RWPE2 (cell line): ENCODE measurements at regions not wholly inside any gene's neighbourhood (a gene's known extent, or its start where the extent isn't known, plus 50 kb on each side); places are given as distances from the start of the nearest gene placed in this dataset.
"Not testable (repeated sequence)": the region's sequence is repeated elsewhere in the genome, so short reads cannot be mapped to it uniquely, and the experiment has no call there.

Source experiments
- ATAC-seq: fragments of 200-7000 bp; cut with Tn5 transposase; 3 replicates; pipeline ENCODE4 v1.9.1; 2021; ENCODE audit warnings: low read depth
- DNase-seq: peaks from one replicate; pipeline ENCODE4 v3.0.0-alpha.2; 2020; ENCODE audit warnings: low spot score
- H3K27ac ChIP-seq: fragments of 450-650 bp; 2 replicates; pipeline ENCODE4 v1.5.1; 2017; ENCODE audit warnings: mild to moderate bottlenecking; ENCODE audit not compliant: poor library complexity, severe bottlenecking
- H3K27me3 ChIP-seq: fragments of 250-450 bp; sonication (Bioruptor Pico); 2 replicates; pipeline ENCODE4 v1.5.1; 2021; ENCODE audit warnings: mild to moderate bottlenecking, moderate library complexity; ENCODE audit not compliant: insufficient read depth, poor library complexity, severe bottlenecking
- H3K36me3 ChIP-seq: fragments of 250-450 bp; sonication (Bioruptor Pico); 2 replicates; pipeline ENCODE4 v1.5.1; 2020; ENCODE audit warnings: low read depth, mild to moderate bottlenecking, moderate library complexity
- H3K4me1 ChIP-seq: fragments of 250-450 bp; sonication (Bioruptor Pico); 2 replicates; pipeline ENCODE4 v1.5.1; 2021; ENCODE audit warnings: mild to moderate bottlenecking, moderate library complexity; ENCODE audit not compliant: insufficient read depth, poor library complexity, severe bottlenecking
- H3K4me3 ChIP-seq: fragments of 250-450 bp; sonication (Bioruptor Pico); 2 replicates; pipeline ENCODE4 v1.5.1; 2021; ENCODE audit warnings: mild to moderate bottlenecking, moderate library complexity; ENCODE audit not compliant: severe bottlenecking
- H3K9me3 ChIP-seq: fragments of 250-450 bp; sonication (Bioruptor Pico); 2 replicates; pipeline ENCODE4 v1.5.1; 2021; ENCODE audit warnings: mild to moderate bottlenecking, moderate library complexity; ENCODE audit not compliant: severe bottlenecking
- CTCF ChIP-seq: fragments of 450-650 bp; IDR thresholded peaks from one replicate; pipeline ENCODE4 v1.5.1; 2017; ENCODE audit warnings: mild to moderate bottlenecking, moderate library complexity; ENCODE audit not compliant: poor library complexity, severe bottlenecking

- Histone ChIP-seq H3K36me3 (no peaks in the 10 kb centered on the region), H3K4me3 (no peak overlapping the region), H3K4me1 (no peaks in the 10 kb centered on the region), H3K27me3 (no peaks in the 10 kb centered on the region), H3K9me3 (peaks cover 4% of the 10 kb centered on the region), H3K27ac (no peak overlapping the region)
- ATAC-seq (no peak), DNase-seq (no peak)
- no peak for TF ChIP-seq CTCF
Observed at GRCh38 chr3:22010997-22011396, 260.0 kb upstream of the ZNF385D start.

DNA sequence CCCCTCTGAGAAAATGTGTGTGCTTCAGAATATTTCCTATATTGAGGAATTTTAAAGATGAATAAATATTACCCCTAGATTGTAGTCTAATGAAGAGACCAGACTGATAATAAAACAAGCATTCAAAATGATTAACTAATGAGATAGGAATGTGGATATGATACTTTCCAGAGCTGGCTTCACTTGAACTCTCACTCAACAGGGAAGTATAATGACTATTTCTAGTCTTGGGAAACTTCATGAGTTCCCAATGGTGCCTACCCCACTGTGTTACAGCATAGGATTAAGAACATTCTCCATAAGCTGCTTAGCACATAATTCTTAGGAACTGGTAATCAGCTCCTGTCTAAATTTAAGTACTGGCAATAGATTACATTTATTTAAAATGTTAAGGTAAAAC is 261.5 kb upstream of the ZNF385D start:
- Histone ChIP-seq H3K36me3 (no peaks in the 10 kb centered on the region), H3K27ac (no peak overlapping the region), H3K4me3 (no peak overlapping the region), H3K4me1 (no peaks in the 10 kb centered on the region), H3K9me3 (peaks cover 4% of the 10 kb centered on the region), H3K27me3 (no peaks in the 10 kb centered on the region)
- no peak for TF ChIP-seq CTCF
- no peak for DNase-seq
- ATAC-seq = peak; percentile 64; the same call in 2 of the 3 replicates

DNA sequence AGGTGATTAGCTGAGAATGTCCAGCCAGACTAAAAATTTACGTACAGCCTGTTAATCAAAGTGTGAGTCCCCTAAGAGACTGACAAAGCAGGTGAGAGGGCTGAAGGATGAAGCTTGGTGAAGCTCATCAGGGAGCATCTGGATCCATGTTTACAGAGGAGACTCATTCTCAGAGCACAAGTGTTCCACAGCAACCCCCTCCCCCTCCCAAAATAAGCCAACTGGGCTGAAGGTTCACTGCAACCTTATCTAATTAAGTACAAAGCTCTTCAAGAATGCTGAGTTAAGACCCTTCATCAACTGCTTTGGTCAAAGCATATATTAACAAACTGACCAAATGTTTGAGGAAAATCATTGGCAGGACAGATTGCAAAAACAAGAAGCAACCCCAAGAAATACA is 262.6 kb upstream of the ZNF385D start:
- no peak for ATAC-seq

GRCh38 chr3:22016197-22016596 is 265.2 kb upstream of the ZNF385D start:
- no peak for DNase-seq
- no peak overlapping the region for H3K4me3 ChIP-seq
- H3K27ac ChIP-seq = no peak overlapping the region
- no peak for TF ChIP-seq CTCF
- H3K9me3 ChIP-seq = peaks cover 4% of the 10 kb centered on the region
- H3K4me1 ChIP-seq = no peaks in the 10 kb centered on the region
- no peaks in the 10 kb centered on the region for H3K27me3 ChIP-seq
- no peaks in the 10 kb centered on the region for H3K36me3 ChIP-seq
- no peak for ATAC-seq

More for the DNA sequence above, 262.6 kb upstream of the ZNF385D start:
- no peak for DNase-seq
- no peak for TF ChIP-seq CTCF
- Histone ChIP-seq H3K4me1 (no peaks in the 10 kb centered on the region), H3K36me3 (no peaks in the 10 kb centered on the region), H3K4me3 (no peak overlapping the region), H3K27me3 (no peaks in the 10 kb centered on the region), H3K9me3 (peaks cover 4% of the 10 kb centered on the region), H3K27ac (no peak overlapping the region)

DNA sequence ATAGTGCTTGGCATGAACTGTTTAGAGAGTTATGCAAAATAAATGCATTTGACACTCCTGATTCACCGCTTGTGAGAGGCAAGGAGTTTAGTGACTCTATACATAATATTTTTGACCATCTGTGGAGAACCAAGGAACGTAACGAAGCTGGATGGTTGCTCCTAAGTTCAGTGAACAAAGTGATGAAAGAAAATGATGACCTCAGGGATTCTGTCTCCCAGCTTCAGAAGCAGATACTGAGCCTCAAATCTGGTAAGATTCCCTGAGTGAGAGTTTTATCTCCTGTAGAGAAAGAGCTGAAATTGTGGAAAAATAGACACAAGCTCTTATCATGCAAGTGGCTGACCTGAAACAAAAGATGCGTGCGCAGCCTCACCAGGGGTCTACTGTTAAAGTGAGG is 273.6 kb upstream of the ZNF385D start:
- DNase-seq, H3K27ac ChIP-seq, H3K4me3 ChIP-seq, H3K27me3 ChIP-seq, H3K9me3 ChIP-seq, H3K4me1 ChIP-seq, ATAC-seq, H3K36me3 ChIP-seq: not testable (repeated sequence)
